Nephron (organoid): ENCODE measurements at regions not wholly inside any gene's neighbourhood (a gene's known extent, or its start where the extent isn't known, plus 50 kb on each side); places are given as distances from the start of the nearest gene placed in this dataset.

Experiments used
- H3K27ac Mint-ChIP-seq, 3 experiments: 2 replicates each; pipeline ENCODE4 v1.8.0; 2020; ENCODE audit warnings: mixed read lengths in 3 of 3, mild to moderate bottlenecking in 2 of 3, moderate library complexity in 1 of 3
- H3K27me3 Mint-ChIP-seq: 2 replicates; pipeline ENCODE4 v1.8.0; 2021; ENCODE audit warnings: low read depth, mild to moderate bottlenecking, moderate library complexity, mixed read lengths
- H3K36me3 Mint-ChIP-seq: 2 replicates; pipeline ENCODE4 v1.8.0; 2020; ENCODE audit warnings: low read depth, mixed read lengths
- H3K4me1 Mint-ChIP-seq: 2 replicates; pipeline ENCODE4 v1.8.0; 2020; ENCODE audit warnings: mixed read lengths
- H3K4me3 Mint-ChIP-seq, 3 experiments: 2 replicates each; pipeline ENCODE4 v1.8.0; 2020; ENCODE audit warnings: mild to moderate bottlenecking in 3 of 3, mixed read lengths in 3 of 3, moderate library complexity in 2 of 3
- H3K9me3 Mint-ChIP-seq: 2 replicates; pipeline ENCODE4 v1.8.0; 2020; ENCODE audit warnings: mixed read lengths
- TF ChIP-seq, protein P1 (sequence below), 3 experiments: fragments of 200-600 bp; sonication (generic); IDR thresholded peaks; one replicate each; pipeline ENCODE4 v1.5.0; 2021; ENCODE audit warnings: antibody characterized with exemption in 3 of 3; ENCODE audit not compliant: unreplicated experiment in 3 of 3

DNA sequence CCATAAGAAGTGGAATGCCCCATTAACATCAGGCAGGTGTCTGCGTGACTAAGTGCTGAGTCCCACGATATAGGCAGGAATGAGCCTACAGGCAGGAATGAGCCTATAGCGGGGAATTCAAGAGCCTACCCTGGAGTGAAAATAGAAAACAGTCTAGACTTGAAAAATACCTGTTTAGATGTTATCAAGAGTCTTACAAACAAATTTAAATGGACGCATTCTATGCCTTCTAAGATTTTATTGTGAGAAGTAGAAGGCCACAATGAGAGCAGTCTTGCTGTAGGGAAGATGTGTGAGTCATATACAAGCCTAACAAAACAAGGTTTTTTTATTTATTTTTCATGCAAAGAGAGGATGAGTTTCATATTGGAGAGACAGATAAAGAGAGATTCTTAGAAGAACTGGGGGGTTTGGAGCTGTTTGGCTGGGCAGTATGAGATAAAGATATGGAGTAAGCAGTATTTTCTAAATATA is 200.8 kb upstream of the ZC3H12C start:
- H3K4me3 Mint-ChIP-seq = no peak overlapping the region
- H3K27ac Mint-ChIP-seq = no peak overlapping the region
- TF ChIP-seq, protein P1, sequence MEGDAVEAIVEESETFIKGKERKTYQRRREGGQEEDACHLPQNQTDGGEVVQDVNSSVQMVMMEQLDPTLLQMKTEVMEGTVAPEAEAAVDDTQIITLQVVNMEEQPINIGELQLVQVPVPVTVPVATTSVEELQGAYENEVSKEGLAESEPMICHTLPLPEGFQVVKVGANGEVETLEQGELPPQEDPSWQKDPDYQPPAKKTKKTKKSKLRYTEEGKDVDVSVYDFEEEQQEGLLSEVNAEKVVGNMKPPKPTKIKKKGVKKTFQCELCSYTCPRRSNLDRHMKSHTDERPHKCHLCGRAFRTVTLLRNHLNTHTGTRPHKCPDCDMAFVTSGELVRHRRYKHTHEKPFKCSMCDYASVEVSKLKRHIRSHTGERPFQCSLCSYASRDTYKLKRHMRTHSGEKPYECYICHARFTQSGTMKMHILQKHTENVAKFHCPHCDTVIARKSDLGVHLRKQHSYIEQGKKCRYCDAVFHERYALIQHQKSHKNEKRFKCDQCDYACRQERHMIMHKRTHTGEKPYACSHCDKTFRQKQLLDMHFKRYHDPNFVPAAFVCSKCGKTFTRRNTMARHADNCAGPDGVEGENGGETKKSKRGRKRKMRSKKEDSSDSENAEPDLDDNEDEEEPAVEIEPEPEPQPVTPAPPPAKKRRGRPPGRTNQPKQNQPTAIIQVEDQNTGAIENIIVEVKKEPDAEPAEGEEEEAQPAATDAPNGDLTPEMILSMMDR (IDR thresholded peaks at IDR 0.05; ENCODE audit: unreplicated experiment in 3 of 3) = no peak
- no peaks in the 10 kb centered on the region for H3K27me3 Mint-ChIP-seq
- H3K36me3 Mint-ChIP-seq = no peaks in the 10 kb centered on the region
- H3K4me1 Mint-ChIP-seq = peaks cover 12% of the 10 kb centered on the region
- peaks cover 5% of the 10 kb centered on the region for H3K9me3 Mint-ChIP-seq

DNA sequence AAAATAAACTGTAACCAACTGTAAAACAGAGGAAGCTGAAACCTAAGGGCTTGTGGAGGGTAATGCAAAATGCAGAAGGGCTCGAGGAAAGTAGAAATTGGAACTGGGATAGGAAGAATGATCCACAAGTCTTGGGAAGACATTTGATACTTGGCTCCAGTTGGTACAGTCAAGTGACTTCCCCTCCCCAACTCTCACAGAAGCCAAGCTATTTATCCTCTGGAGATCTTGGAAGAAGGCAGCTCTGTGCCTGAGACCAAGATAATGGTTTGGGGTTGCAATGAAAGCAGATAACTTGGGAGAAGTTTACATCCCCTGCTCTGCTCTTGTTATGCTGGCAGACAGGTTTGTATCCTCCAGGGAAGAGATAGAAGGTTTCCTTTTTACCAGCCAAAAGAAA is 198.9 kb upstream of the ZC3H12C start:
- TF ChIP-seq, protein P1 (IDR thresholded peaks at IDR 0.05; ENCODE audit: unreplicated experiment in 3 of 3) = no peak
- peak overlapping the region in 2 of 3 experiments; percentile 18 to 19 for H3K27ac Mint-ChIP-seq
- no peaks in the 10 kb centered on the region for H3K36me3 Mint-ChIP-seq
- H3K9me3 Mint-ChIP-seq = peaks cover 14% of the 10 kb centered on the region
- no peak overlapping the region for H3K4me3 Mint-ChIP-seq
- peaks cover 11% of the 10 kb centered on the region for H3K4me1 Mint-ChIP-seq
- no peaks in the 10 kb centered on the region for H3K27me3 Mint-ChIP-seq

DNA sequence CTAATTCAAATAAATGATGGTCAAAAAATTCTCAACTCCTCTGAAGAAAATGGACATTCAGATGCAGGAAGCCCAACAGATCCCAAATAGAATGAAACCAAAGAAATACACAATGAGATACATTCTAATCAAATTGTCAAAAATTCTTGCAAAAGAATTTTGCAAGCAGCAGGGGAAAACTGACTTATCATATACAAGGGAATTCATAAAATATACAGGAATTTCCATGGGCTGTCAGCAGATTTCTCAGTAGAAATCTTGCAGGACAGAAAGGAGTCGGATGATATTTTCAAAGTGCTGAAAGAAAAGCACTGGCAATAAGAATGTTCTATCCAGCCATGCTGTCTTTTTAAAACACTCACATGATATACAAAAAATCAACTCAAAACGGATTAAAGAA is 194.6 kb upstream of the ZC3H12C start:
- Mint-ChIP-seq H3K9me3 (peaks cover 34% of the 10 kb centered on the region), H3K27ac (no peak overlapping the region), H3K36me3 (no peaks in the 10 kb centered on the region), H3K27me3 (no peaks in the 10 kb centered on the region), H3K4me3 (no peak overlapping the region), H3K4me1 (peaks cover 6% of the 10 kb centered on the region)
- TF ChIP-seq, protein P1 (IDR thresholded peaks at IDR 0.05; ENCODE audit: unreplicated experiment in 3 of 3) = no peak

DNA sequence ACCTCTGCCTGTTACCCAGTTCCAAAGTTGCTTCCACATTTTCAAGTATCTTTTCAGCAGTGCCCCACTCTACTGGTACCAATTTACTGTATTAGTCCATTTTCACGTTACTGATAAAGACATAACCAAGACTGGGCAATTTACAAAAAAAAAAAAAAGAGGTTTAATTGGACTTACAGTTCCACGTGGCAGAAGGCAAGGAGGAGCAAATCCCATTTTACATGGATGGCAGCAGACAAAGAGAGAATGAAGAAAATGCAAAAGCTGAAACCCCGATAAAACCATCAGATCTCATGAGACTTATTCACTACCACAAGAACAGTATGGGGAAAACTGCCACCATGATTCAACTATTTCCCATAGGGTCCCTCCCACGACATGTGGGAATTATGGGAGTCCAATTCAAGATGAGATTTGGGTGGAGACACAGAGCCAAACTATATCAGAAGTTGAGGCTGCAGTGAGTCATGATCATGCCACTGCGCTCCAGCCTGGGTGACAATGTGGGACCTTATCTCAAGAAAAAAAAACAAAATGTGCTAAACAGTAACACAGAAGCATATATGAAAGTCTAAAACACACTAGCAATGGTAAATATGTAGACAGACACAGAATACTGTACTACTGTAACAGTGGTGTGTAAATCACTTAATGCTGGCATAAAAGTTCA is 190.3 kb upstream of the ZC3H12C start:
- TF ChIP-seq, protein P1 (IDR thresholded peaks at IDR 0.05; ENCODE audit: unreplicated experiment in 3 of 3) = no peak
- Mint-ChIP-seq H3K4me1 (no peaks in the 10 kb centered on the region), H3K36me3 (no peaks in the 10 kb centered on the region), H3K27me3 (no peaks in the 10 kb centered on the region), H3K27ac (no peak overlapping the region), H3K4me3 (no peak overlapping the region), H3K9me3 (peaks cover 38% of the 10 kb centered on the region)

DNA sequence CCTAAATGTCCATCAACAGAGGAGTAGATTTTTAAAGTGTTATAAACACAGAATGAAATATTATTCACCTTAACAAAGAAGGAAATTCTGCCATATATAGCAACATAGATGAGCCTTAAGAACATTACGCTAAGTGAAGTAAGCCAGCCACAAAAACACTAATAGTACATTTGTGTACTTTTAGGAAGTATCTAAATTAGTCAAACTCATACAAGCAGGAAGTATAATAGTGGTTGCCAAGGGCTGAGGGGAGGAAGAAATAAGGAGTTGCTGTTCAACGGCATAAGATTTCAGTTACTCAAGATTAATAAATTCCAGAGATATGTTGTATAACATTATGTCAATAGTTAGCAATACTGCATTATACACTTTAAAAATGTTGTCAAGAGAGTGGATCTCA is 181.7 kb upstream of the ZC3H12C start:
- Mint-ChIP-seq H3K27me3 (no peaks in the 10 kb centered on the region), H3K4me3 (no peak overlapping the region), H3K4me1 (no peaks in the 10 kb centered on the region), H3K36me3 (no peaks in the 10 kb centered on the region), H3K27ac (no peak overlapping the region), H3K9me3 (peaks cover 13% of the 10 kb centered on the region)
- TF ChIP-seq, protein P1 (IDR thresholded peaks at IDR 0.05; ENCODE audit: unreplicated experiment in 3 of 3) = no peak

DNA sequence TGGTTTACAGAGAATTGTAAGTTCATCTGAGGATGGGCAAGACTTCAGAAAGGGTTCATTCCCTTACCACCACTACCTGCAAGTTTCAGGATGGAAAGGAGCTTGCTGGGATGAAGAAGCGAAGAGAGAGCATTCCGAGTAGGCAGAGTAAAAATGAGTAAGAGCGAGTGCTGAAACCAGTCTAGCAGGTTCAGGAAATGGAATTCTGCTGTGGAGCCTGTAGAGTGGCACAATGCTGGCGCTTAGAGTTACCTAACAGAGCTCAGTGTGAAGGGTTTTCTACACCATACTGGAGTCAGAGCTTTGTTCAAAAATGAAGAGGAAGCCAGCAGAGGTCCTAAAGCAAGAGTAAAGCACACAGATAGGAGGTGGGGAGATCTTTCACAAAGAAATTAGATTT is 179.2 kb upstream of the ZC3H12C start:
- Mint-ChIP-seq H3K36me3 (no peaks in the 10 kb centered on the region), H3K4me3 (no peak overlapping the region), H3K9me3 (peaks cover 5% of the 10 kb centered on the region), H3K27me3 (no peaks in the 10 kb centered on the region), H3K4me1 (no peaks in the 10 kb centered on the region), H3K27ac (no peak overlapping the region)
- TF ChIP-seq, protein P1 (IDR thresholded peaks at IDR 0.05; ENCODE audit: unreplicated experiment in 3 of 3) = no peak
